ENCODE measurements at regions not wholly inside any gene's neighbourhood (a gene's known extent, or its start where the extent isn't known, plus 50 kb on each side); places are given as distances from the start of the nearest gene placed in this dataset.
"Not testable (repeated sequence)": the region's sequence is repeated elsewhere in the genome, so short reads cannot be mapped to it uniquely, and the experiment has no call there.

- DNase-seq, result no peak
Observed at GRCh38 chr3:75129101-75129500, 514.6 kb upstream of the CNTN3 start.

- DNase-seq, result no peak
Observed at GRCh38 chr3:75136100-75136897, 521.8 kb upstream of the CNTN3 start.

- DNase-seq, result no peak
Observed at GRCh38 chr3:75138345-75138744, 523.9 kb upstream of the CNTN3 start.

GRCh38 chr3:75140904-75141615 is 523.1 kb upstream of the FRG2C start:
- no peak for DNase-seq

GRCh38 chr3:75144406-75144805 is 519.7 kb upstream of the FRG2C start:
- no peak for DNase-seq

GRCh38 chr3:75171630-75172230 is 492.4 kb upstream of the FRG2C start:
- no peak for DNase-seq

GRCh38 chr3:75176937-75177336 is 487.2 kb upstream of the FRG2C start:
- no peak for DNase-seq

GRCh38 chr3:75180235-75180944 is 483.7 kb upstream of the FRG2C start:
- DNase-seq, result no peak

- no peak for DNase-seq
Observed at GRCh38 chr3:75180945-75181298, 483.2 kb upstream of the FRG2C start.

GRCh38 chr3:75188962-75189361 is 475.2 kb upstream of the FRG2C start:
- DNase-seq, result no peak

GRCh38 chr3:75192146-75192616 is 471.9 kb upstream of the FRG2C start:
- peak; percentile 47 for DNase-seq

GRCh38 chr3:75193797-75194196 is 470.3 kb upstream of the FRG2C start:
- no peak for DNase-seq

- not testable (repeated sequence) for DNase-seq
Observed at GRCh38 chr3:75214332-75214731, 449.8 kb upstream of the FRG2C start.

GRCh38 chr3:75218577-75218976 is 445.6 kb upstream of the FRG2C start:
- DNase-seq, result no peak

GRCh38 chr3:75220932-75221331 is 443.2 kb upstream of the FRG2C start:
- DNase-seq, result no peak

GRCh38 chr3:75224412-75224811 is 439.7 kb upstream of the FRG2C start:
- DNase-seq, result no peak

- DNase-seq, result no peak
Observed at GRCh38 chr3:75232216-75232615, 431.9 kb upstream of the FRG2C start.

GRCh38 chr3:75235631-75236030 is 428.5 kb upstream of the FRG2C start:
- no peak for DNase-seq

GRCh38 chr3:75237053-75237452 is 427.1 kb upstream of the FRG2C start:
- no peak for DNase-seq

GRCh38 chr3:75237477-75237876 is 426.7 kb upstream of the FRG2C start:
- no peak for DNase-seq

GRCh38 chr3:75241226-75241962 is 422.7 kb upstream of the FRG2C start:
- not testable (repeated sequence) for DNase-seq

GRCh38 chr3:75242012-75242735 is 422.0 kb upstream of the FRG2C start:
- no peak for DNase-seq
